ENCODE measurements at regions not wholly inside any gene's neighbourhood (a gene's known extent, or its start where the extent isn't known, plus 50 kb on each side); places are given as distances from the start of the nearest gene placed in this dataset.
A peak's percentile ranks its signal among the peaks of the same experiment; 100 is the strongest.

GRCh38 chr1:58084266-58084665 is 462.3 kb downstream of the OMA1 start:
- Histone ChIP-seq H3K27ac (no peak overlapping the region), H3K36me3 (no peaks in the 10 kb centered on the region), H3K9me3 (ENCODE audit: severe bottlenecking) (no peaks in the 10 kb centered on the region), H3K4me3 (ENCODE audit: low read depth, low read length) (no peak overlapping the region), H3K27me3 (ENCODE audit: insufficient read depth, low read depth, severe bottlenecking) (no peaks in the 10 kb centered on the region)
- TF ChIP-seq CTCF (IDR thresholded peaks at IDR 0.05; ENCODE audit: low read depth, low read length) = no peak
- no peak for DNase-seq

GRCh38 chr1:58082596-58082995 is 463.9 kb downstream of the OMA1 start:
- no peaks in the 10 kb centered on the region for H3K27me3 ChIP-seq (ENCODE audit: insufficient read depth, low read depth, severe bottlenecking)
- no peaks in the 10 kb centered on the region for H3K9me3 ChIP-seq (ENCODE audit: severe bottlenecking)
- no peak overlapping the region for H3K4me3 ChIP-seq (ENCODE audit: low read depth, low read length)
- peak overlapping the region; percentile 62 for H3K27ac ChIP-seq
- H3K36me3 ChIP-seq = no peaks in the 10 kb centered on the region
- peak; percentile 93 for DNase-seq
- no peak for TF ChIP-seq CTCF (IDR thresholded peaks at IDR 0.05; ENCODE audit: low read depth, low read length)

GRCh38 chr1:58076258-58076657 is 470.3 kb downstream of the OMA1 start:
- Histone ChIP-seq H3K4me3 (ENCODE audit: low read depth, low read length) (no peak overlapping the region), H3K9me3 (ENCODE audit: severe bottlenecking) (no peaks in the 10 kb centered on the region), H3K27me3 (ENCODE audit: insufficient read depth, low read depth, severe bottlenecking) (no peaks in the 10 kb centered on the region), H3K36me3 (no peaks in the 10 kb centered on the region), H3K27ac (no peak overlapping the region)
- DNase-seq = no peak
- no peak for TF ChIP-seq CTCF (IDR thresholded peaks at IDR 0.05; ENCODE audit: low read depth, low read length)

GRCh38 chr1:58075188-58075578 is 471.3 kb downstream of the OMA1 start:
- no peak for DNase-seq
- no peak overlapping the region for H3K27ac ChIP-seq
- H3K4me3 ChIP-seq (ENCODE audit: low read depth, low read length) = no peak overlapping the region
- no peaks in the 10 kb centered on the region for H3K36me3 ChIP-seq
- TF ChIP-seq CTCF (IDR thresholded peaks at IDR 0.05; ENCODE audit: low read depth, low read length) = no peak
- H3K9me3 ChIP-seq (ENCODE audit: severe bottlenecking) = no peaks in the 10 kb centered on the region
- no peaks in the 10 kb centered on the region for H3K27me3 ChIP-seq (ENCODE audit: insufficient read depth, low read depth, severe bottlenecking)

- no peak for DNase-seq
- H3K27me3 ChIP-seq (ENCODE audit: insufficient read depth, low read depth, severe bottlenecking) = no peaks in the 10 kb centered on the region
- no peak overlapping the region for H3K4me3 ChIP-seq (ENCODE audit: low read depth, low read length)
- H3K9me3 ChIP-seq (ENCODE audit: severe bottlenecking) = no peaks in the 10 kb centered on the region
- H3K27ac ChIP-seq = no peak overlapping the region
- no peaks in the 10 kb centered on the region for H3K36me3 ChIP-seq
- no peak for TF ChIP-seq CTCF (IDR thresholded peaks at IDR 0.05; ENCODE audit: low read depth, low read length)
Measured at GRCh38 chr1:58072450-58072849, 474.1 kb downstream of the OMA1 start.

- Histone ChIP-seq H3K4me3 (ENCODE audit: low read depth, low read length) (no peak overlapping the region), H3K9me3 (ENCODE audit: severe bottlenecking) (no peaks in the 10 kb centered on the region), H3K27ac (no peak overlapping the region), H3K27me3 (ENCODE audit: insufficient read depth, low read depth, severe bottlenecking) (no peaks in the 10 kb centered on the region), H3K36me3 (no peaks in the 10 kb centered on the region)
- no peak for DNase-seq
- no peak for TF ChIP-seq CTCF (IDR thresholded peaks at IDR 0.05; ENCODE audit: low read depth, low read length)
Measured at GRCh38 chr1:58067082-58067481, 479.4 kb downstream of the OMA1 start.
